ENCODE measurements at regions not wholly inside any gene's neighbourhood (a gene's known extent, or its start where the extent isn't known, plus 50 kb on each side); places are given as distances from the start of the nearest gene placed in this dataset.

- TF ChIP-seq CTCF (IDR thresholded peaks at IDR 0.05) (no peak), POLR2A (IDR thresholded peaks at IDR 0.05) (no peak)
Observed at GRCh38 chr13:40404407-40404806, 262.0 kb downstream of the FOXO1 start.

Measured in breast epithelium (tissue), 3 donors.